DND-41 (cell line): ENCODE measurements at regions not wholly inside any gene's neighbourhood (a gene's known extent, or its start where the extent isn't known, plus 50 kb on each side); places are given as distances from the start of the nearest gene placed in this dataset.

Source experiments
- ATAC-seq: fragments of 200-7000 bp; cut with Tn5 transposase; 3 replicates; pipeline ENCODE4 v1.9.1; 2021; ENCODE audit warnings: low read depth; ENCODE audit not compliant: insufficient read depth
- DNase-seq: peaks from one replicate; pipeline ENCODE4 v3.0.0-alpha.2; 2020
- H2AFZ ChIP-seq: 2 replicates; pipeline ENCODE4 v1.6.0; 2012; ENCODE audit warnings: low read depth, low read length
- H3K27ac ChIP-seq: 2 replicates; pipeline ENCODE4 v1.5.1; 2012; ENCODE audit warnings: low read length, inconsistent platforms
- H3K27me3 ChIP-seq: fragments of 200-600 bp; sonication (generic); 2 replicates; pipeline ENCODE4 v1.6.0; 2012; ENCODE audit warnings: low read length, mild to moderate bottlenecking, inconsistent platforms; ENCODE audit not compliant: insufficient read depth, poor library complexity
- H3K36me3 ChIP-seq: 2 replicates; pipeline ENCODE4 v1.5.1; 2012; ENCODE audit warnings: low read length, inconsistent platforms; ENCODE audit not compliant: insufficient read depth
- H3K4me1 ChIP-seq: 2 replicates; pipeline ENCODE4 v1.5.1; 2012; ENCODE audit warnings: mild to moderate bottlenecking, low read length; ENCODE audit not compliant: insufficient read depth
- H3K4me2 ChIP-seq: 2 replicates; pipeline ENCODE4 v1.6.0; 2012; ENCODE audit warnings: mild to moderate bottlenecking, moderate library complexity, low read length, inconsistent platforms; ENCODE audit not compliant: insufficient read depth
- H3K4me3 ChIP-seq, 2 experiments: fragments of 200-600 bp in 1 of 2; shearing (Covaris generic) in 1 of 2; 2 replicates each; pipeline ENCODE4 v1.5.1; 2012 to 2016; ENCODE audit warnings: inconsistent platforms in 2 of 2, low read length in 2 of 2, mild to moderate bottlenecking in 2 of 2, low read depth in 1 of 2, moderate library complexity in 1 of 2
- H3K79me2 ChIP-seq: 2 replicates; pipeline ENCODE4 v1.6.0; 2012; ENCODE audit warnings: low read length, inconsistent platforms; ENCODE audit not compliant: insufficient read depth
- H3K9ac ChIP-seq: 2 replicates; pipeline ENCODE4 v1.6.0; 2012; ENCODE audit warnings: low read depth, mild to moderate bottlenecking, inconsistent platforms, low read length, moderate library complexity
- H3K9me3 ChIP-seq: 2 replicates; pipeline ENCODE4 v1.5.1; 2012; ENCODE audit warnings: low read length, moderate library complexity, mild to moderate bottlenecking, inconsistent platforms; ENCODE audit not compliant: insufficient read depth, severe bottlenecking
- H4K20me1 ChIP-seq: 2 replicates; pipeline ENCODE4 v1.6.0; 2012; ENCODE audit warnings: low read length; ENCODE audit not compliant: insufficient read depth
- CTCF ChIP-seq: IDR thresholded peaks from 2 replicates; pipeline ENCODE4 v1.5.1; 2012; ENCODE audit warnings: borderline replicate concordance, low read length, moderate library complexity, mild to moderate bottlenecking; ENCODE audit not compliant: poor library complexity, severe bottlenecking; ENCODE audit errors: extremely low read depth
- EZH2 ChIP-seq: IDR thresholded peaks from 3 replicates; pipeline ENCODE4 v1.6.1; 2012; ENCODE audit warnings: borderline replicate concordance, low read depth, mild to moderate bottlenecking, moderate library complexity, low read length, inconsistent platforms; ENCODE audit not compliant: severe bottlenecking

- no peaks in the 10 kb centered on the region for H3K79me2 ChIP-seq
- H3K9ac ChIP-seq, result no peak overlapping the region
- no peak overlapping the region for H3K27ac ChIP-seq
- H2AFZ ChIP-seq, result no peak overlapping the region
- H3K4me1 ChIP-seq, result no peaks in the 10 kb centered on the region
- H4K20me1 ChIP-seq, result no peaks in the 10 kb centered on the region
- no peak overlapping the region for H3K4me3 ChIP-seq
- ATAC-seq (no peak), DNase-seq (no peak)
- H3K27me3 ChIP-seq, result peaks cover 15% of the 10 kb centered on the region
- no peaks in the 10 kb centered on the region for H3K36me3 ChIP-seq
- no peak overlapping the region for H3K4me2 ChIP-seq
- TF ChIP-seq CTCF, result no peak
- H3K9me3 ChIP-seq, result no peaks in the 10 kb centered on the region
Observed at GRCh38 chr12:106001105-106001836, 137.5 kb downstream of the NUAK1 start.

DNA sequence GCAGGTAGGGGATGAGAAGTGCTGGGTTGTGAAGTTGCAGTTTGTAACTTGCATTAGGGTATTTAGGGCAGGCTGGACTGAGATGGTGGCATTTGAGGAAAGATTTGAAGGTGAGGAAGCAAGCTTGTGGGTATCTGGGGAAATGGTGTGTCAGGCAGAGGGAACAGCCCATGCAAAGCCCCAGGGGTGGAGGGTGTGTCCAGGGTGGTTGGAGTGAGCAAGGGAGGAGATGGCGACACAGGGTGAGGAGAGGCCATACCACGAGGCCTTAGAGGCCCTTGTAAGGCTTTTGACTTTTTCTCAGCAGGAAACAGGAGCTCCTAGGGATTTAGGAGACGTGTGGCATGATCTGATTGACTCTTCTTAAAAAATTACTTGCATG, 136.9 kb downstream of the NUAK1 start:
- Histone ChIP-seq H3K4me2 (no peak overlapping the region), H4K20me1 (no peaks in the 10 kb centered on the region), H3K4me1 (no peaks in the 10 kb centered on the region), H3K27me3 (peaks cover 16% of the 10 kb centered on the region), H3K36me3 (no peaks in the 10 kb centered on the region), H3K9ac (no peak overlapping the region), H3K27ac (no peak overlapping the region), H3K9me3 (no peaks in the 10 kb centered on the region), H3K4me3 (no peak overlapping the region), H2AFZ (no peak overlapping the region), H3K79me2 (no peaks in the 10 kb centered on the region)
- no peak for DNase-seq
- no peak for ATAC-seq
- no peak for TF ChIP-seq CTCF
- TF ChIP-seq EZH2, result no peak

- H3K27ac ChIP-seq, result no peak overlapping the region
- H3K4me2 ChIP-seq, result no peak overlapping the region
- no peaks in the 10 kb centered on the region for H4K20me1 ChIP-seq
- ATAC-seq (no peak), DNase-seq (no peak)
- no peak overlapping the region for H2AFZ ChIP-seq
- no peak overlapping the region for H3K4me3 ChIP-seq
- no peaks in the 10 kb centered on the region for H3K9me3 ChIP-seq
- H3K4me1 ChIP-seq, result no peaks in the 10 kb centered on the region
- H3K9ac ChIP-seq, result no peak overlapping the region
- no peaks in the 10 kb centered on the region for H3K79me2 ChIP-seq
- TF ChIP-seq EZH2, result no peak
- no peak for TF ChIP-seq CTCF
- no peaks in the 10 kb centered on the region for H3K36me3 ChIP-seq
- H3K27me3 ChIP-seq, result peaks cover 16% of the 10 kb centered on the region
Observed at GRCh38 chr12:106003297-106003696, 135.5 kb downstream of the NUAK1 start.

DNA sequence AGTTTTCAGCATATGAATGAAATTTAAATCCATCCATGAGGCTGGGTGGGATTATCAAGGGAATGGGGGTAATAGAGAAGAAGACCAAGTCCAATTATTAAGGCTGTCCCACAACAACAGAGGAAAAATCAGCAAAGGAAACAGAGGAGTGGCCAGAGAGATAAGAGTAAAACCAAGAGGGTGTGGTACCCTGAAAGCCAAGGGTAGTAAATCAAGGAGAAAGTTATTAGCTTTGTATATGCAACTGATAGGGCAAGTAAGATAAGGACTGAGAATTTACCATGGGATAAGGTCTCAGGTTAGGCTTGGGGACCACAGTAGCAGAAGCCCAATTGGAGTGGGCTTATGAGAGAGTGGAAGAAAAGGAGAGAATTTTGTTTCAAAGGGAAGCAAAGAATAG, 134.5 kb downstream of the NUAK1 start:
- H4K20me1 ChIP-seq, result no peaks in the 10 kb centered on the region
- no peak overlapping the region for H3K4me3 ChIP-seq
- H3K4me1 ChIP-seq, result no peaks in the 10 kb centered on the region
- H3K79me2 ChIP-seq, result no peaks in the 10 kb centered on the region
- H3K9me3 ChIP-seq, result no peaks in the 10 kb centered on the region
- no peak overlapping the region for H3K9ac ChIP-seq
- H3K27ac ChIP-seq, result no peak overlapping the region
- TF ChIP-seq EZH2 (no peak), CTCF (no peak)
- H2AFZ ChIP-seq, result no peak overlapping the region
- DNase-seq (no peak), ATAC-seq (no peak)
- peaks cover 14% of the 10 kb centered on the region for H3K27me3 ChIP-seq
- no peaks in the 10 kb centered on the region for H3K36me3 ChIP-seq
- no peak overlapping the region for H3K4me2 ChIP-seq
